HFF-Myc (cell line): ENCODE measurements at regions not wholly inside any gene's neighbourhood (a gene's known extent, or its start where the extent isn't known, plus 50 kb on each side); places are given as distances from the start of the nearest gene placed in this dataset.

Source experiments
- DNase-seq: peaks from one replicate; pipeline ENCODE4 v3.0.0-alpha.2; 2011; ENCODE audit warnings: low read depth; ENCODE audit errors: extremely low read depth
- H3K4me3 ChIP-seq: replicated peaks from 2 replicates; pipeline ENCODE4 v1.5.1; 2011; ENCODE audit warnings: low read depth, mild to moderate bottlenecking, control low read depth, low read length
- CTCF ChIP-seq: IDR thresholded peaks from 2 replicates; pipeline ENCODE4 v1.5.1; 2012; ENCODE audit warnings: mild to moderate bottlenecking, low read depth, low read length, control low read depth; ENCODE audit errors: missing control alignments

- no peak for TF ChIP-seq CTCF
- H3K4me3 ChIP-seq = no peak overlapping the region
- no peak for DNase-seq
Observed at GRCh38 chr1:89472253-89472652, 52.4 kb upstream of the LRRC8B start.

GRCh38 chr1:89472886-89473417, 51.7 kb upstream of the LRRC8B start:
- no peak for DNase-seq
- TF ChIP-seq CTCF = no peak
- H3K4me3 ChIP-seq = no peak overlapping the region
